Right lung (tissue), 2 donors: ENCODE measurements at regions not wholly inside any gene's neighbourhood (a gene's known extent, or its start where the extent isn't known, plus 50 kb on each side); places are given as distances from the start of the nearest gene placed in this dataset.

ENCODE experiments used
- DNase-seq, 2 donors: peaks; one replicate each; pipeline ENCODE4 v3.0.0-alpha.2; 2013

GRCh38 chr2:611519-611918 lies 65.7 kb downstream of the TMEM18 start:
- DNase-seq = no peak

GRCh38 chr2:610491-610890 lies 66.7 kb downstream of the TMEM18 start:
- DNase-seq = no peak

DNA sequence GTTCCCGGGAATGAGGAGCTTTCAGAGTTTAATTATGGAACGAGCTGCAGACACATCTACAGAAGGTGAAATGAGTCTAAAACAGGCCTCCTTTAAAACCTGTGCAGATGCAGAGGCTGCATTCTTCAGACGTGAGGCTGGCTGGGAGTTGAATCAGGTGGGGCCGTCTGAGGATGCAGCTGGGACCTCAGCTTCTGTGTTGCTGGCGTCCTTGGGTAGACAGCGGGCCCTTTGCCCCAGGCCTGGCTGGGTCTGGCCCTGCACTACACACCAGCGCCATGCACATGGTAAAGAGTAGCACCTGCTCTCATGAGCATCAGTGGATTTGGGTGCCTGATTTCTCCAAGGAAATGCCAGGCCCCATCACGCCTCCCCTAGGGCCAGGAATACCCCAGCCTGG lies 67.3 kb downstream of the TMEM18 start:
- DNase-seq = no peak

- DNase-seq = no peak
Measured at GRCh38 chr2:609449-609848, 67.8 kb downstream of the TMEM18 start.

- no peak for DNase-seq
Measured at GRCh38 chr2:608711-609110, 68.5 kb downstream of the TMEM18 start.

- DNase-seq = no peak
Measured at GRCh38 chr2:608297-608696, 68.9 kb downstream of the TMEM18 start.

- no peak for DNase-seq
Measured at GRCh38 chr2:607709-608108, 69.5 kb downstream of the TMEM18 start.

DNA sequence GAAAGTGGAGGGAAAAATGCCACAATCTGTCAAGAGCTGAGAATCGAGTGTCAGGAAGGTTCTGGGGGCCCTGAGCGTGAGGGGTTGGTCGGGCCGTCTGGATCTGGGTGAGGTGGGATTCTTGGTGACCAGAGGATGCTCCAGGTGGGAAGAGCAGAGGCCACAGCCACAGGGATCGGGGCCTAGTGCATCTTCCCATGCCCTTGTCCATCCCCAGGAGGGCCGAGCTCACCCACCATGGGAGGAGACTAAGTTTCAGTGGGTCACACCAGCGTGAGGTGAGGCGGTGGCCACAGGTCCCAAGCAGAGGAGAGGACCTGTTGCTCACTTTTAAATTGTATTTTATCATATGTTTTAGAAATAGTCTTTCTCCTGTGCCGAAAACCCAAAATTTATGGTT lies 70.0 kb downstream of the TMEM18 start:
- no peak for DNase-seq

GRCh38 chr2:605674-606608 lies 71.3 kb downstream of the TMEM18 start:
- no peak for DNase-seq

DNA sequence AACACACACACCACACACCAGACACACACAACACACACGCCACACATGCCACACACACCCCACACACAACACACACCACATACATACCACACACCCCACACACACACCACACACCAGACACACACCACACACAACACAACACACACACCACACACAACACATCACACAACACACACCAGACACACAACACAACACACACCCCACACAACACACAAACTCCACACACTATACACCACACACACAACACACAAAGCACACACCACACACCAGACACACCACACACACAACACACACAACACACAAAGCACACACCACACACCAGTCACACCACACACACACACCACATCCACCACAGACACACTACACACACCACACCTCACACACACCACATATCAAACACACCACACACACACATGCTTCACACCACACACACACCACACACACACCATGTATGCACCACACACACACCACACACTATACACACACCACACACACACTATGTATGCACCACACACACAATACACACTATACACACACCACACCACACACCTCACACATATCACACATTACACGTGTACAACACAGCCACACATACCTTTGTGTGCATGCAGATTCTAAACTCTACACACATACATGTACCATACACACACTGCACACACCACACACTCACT lies 72.2 kb downstream of the TMEM18 start:
- no peak for DNase-seq

- no peak for DNase-seq
Measured at GRCh38 chr2:604385-604784, 72.8 kb downstream of the TMEM18 start.

GRCh38 chr2:603869-604268 lies 73.3 kb downstream of the TMEM18 start:
- no peak for DNase-seq

GRCh38 chr2:603427-603826 lies 73.8 kb downstream of the TMEM18 start:
- no peak for DNase-seq

DNA sequence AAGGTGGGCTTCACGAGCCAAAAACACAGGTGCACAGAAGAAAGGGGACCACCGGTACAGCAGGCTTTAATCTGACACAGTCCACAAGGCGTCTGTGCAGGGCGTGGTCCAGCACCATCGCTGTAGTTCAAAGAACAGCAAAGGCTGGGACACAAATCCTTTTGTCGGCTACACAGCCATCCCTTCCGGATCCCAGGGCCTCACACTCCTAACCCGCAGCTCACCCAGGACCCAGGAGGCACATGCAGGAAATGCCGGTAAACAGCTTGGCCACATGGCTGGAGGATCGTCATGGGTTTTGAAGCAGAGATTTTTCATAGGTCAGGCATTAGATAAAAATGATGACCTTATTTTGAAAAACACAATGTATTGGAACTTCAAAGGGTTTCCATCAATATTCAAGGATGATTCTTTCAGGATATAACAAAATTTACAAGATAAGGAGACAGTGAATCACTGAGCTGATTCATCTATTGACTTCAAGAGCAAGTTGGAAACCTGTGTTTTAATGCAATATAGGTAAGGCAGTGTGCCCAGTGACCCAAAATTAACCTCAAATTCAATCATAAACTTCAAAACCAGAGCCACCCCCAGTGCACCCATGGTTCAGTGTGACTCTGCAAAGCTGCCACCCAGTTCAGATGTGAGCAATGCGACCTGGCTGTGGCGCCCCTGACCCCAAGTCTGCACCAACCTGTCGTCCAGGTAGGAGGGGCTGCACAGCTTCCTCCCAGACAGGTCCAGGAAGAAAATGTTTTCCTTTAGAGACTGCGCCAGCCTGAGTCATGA lies 74.4 kb downstream of the TMEM18 start:
- DNase-seq = no peak

- no peak for DNase-seq
Measured at GRCh38 chr2:601806-602455, 75.3 kb downstream of the TMEM18 start.

- DNase-seq = no peak
Measured at GRCh38 chr2:601387-601698, 75.9 kb downstream of the TMEM18 start.

- no peak for DNase-seq
Measured at GRCh38 chr2:600542-601386, 76.4 kb downstream of the TMEM18 start.

DNA sequence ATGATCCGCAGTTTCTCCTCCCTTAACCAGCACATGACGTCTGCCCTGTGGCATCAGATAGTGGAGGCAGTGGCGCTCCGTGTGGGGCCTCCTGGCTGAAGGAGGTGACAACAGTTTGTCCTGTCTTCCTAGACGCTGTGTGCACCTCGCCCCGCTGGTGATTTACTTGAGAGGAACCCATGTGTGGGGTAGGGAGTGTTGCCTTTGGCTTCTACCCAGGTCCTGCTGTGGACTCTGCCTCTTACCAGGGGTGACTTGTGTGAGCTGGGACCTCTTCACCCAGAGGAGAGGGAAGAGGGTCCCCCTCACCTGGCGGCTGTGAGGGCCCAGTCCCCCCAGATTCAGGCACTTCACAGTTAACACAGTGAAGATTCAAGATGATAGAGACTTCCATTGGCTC lies 77.6 kb downstream of the TMEM18 start:
- no peak for DNase-seq

- no peak for DNase-seq
Measured at GRCh38 chr2:598058-598802, 79.0 kb downstream of the TMEM18 start.

- no peak for DNase-seq
Measured at GRCh38 chr2:595831-596592, 81.2 kb downstream of the TMEM18 start.
